Thoracic aorta (tissue), 2 donors: ENCODE measurements at regions not wholly inside any gene's neighbourhood (a gene's known extent, or its start where the extent isn't known, plus 50 kb on each side); places are given as distances from the start of the nearest gene placed in this dataset.

Experiments
- ATAC-seq: fragments of 150-250 bp; one replicate; pipeline ENCODE4 v1.8.0; 2017; ENCODE audit warnings: low read depth; ENCODE audit not compliant: insufficient number of reproducible peaks, low FRiP score
- DNase-seq: peaks from one replicate; pipeline ENCODE4 v3.0.0-alpha.2; 2020; ENCODE audit warnings: low spot score
- H3K27ac ChIP-seq, 2 donors: fragments of 200-600 bp; sonication (generic); 1 replicate in 1 of 2; 2 replicates in 1 of 2; pipeline ENCODE4 v1.5.1; 2016; ENCODE audit warnings: mild to moderate bottlenecking in 2 of 2, moderate library complexity in 2 of 2
- H3K27me3 ChIP-seq: fragments of 200-600 bp; sonication (generic); replicated peaks from 2 replicates; pipeline ENCODE4 v1.6.0; 2016; ENCODE audit warnings: mild to moderate bottlenecking; ENCODE audit not compliant: insufficient read depth
- H3K36me3 ChIP-seq: fragments of 200-600 bp; sonication (generic); one replicate; pipeline ENCODE4 v1.5.1; 2016
- H3K4me1 ChIP-seq, 2 donors: fragments of 200-600 bp; sonication (generic); 1 replicate in 1 of 2; 2 replicates in 1 of 2; pipeline versions ENCODE4 v1.5.1 to v1.6.0; 2016; ENCODE audit warnings: low read depth in 2 of 2, mild to moderate bottlenecking in 1 of 2; ENCODE audit not compliant: control insufficient read depth in 1 of 2
- H3K4me3 ChIP-seq: fragments of 200-600 bp; sonication (generic); 2 replicates; pipeline ENCODE4 v1.5.1; 2016; ENCODE audit warnings: mild to moderate bottlenecking
- H3K9me3 ChIP-seq: fragments of 200-600 bp; sonication (generic); 2 replicates; pipeline ENCODE4 v1.5.1; 2016
- CTCF ChIP-seq: fragments of 200-600 bp; sonication (generic); IDR thresholded peaks from one replicate; pipeline ENCODE4 v1.5.1; 2019; ENCODE audit warnings: antibody characterized with exemption

DNA sequence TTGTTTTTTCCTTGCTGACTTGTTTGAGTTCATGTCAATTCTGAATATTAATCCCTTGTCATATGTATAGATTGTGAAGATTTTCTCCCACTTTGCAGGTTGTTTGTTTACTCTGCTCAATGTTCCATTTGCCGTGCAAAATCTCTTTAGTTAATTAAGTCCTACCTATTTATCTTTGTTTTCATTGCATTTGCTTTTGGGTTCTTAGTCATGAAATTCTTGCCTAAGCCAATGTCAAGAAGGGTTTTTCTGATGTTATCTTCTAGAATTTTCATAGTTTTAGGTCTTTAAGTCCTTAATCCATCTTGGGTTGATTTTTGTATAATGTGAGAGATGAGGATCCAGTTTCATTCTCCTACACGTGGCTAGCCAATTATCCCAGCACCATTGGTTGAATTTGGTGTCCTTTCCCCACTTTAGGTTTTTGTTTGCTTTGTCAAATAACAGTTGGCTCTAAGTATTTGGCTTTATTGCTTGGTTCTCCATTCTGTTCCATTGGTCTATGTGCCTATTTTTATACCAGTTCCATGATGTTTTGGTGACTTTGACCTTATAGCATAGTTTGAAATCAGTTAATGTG lies 163.1 kb upstream of the PGR start:
- DNase-seq (no peak), ATAC-seq (no peak)
- no peaks in the 10 kb centered on the region for H3K36me3 ChIP-seq
- H3K4me1 ChIP-seq: peaks cover 0 to 3% of the 10 kb centered on the region in 2 donors
- no peaks in the 10 kb centered on the region for H3K27me3 ChIP-seq
- no peak for TF ChIP-seq CTCF
- H3K27ac ChIP-seq: no peak overlapping the region
- peaks cover 8% of the 10 kb centered on the region for H3K9me3 ChIP-seq
- no peak overlapping the region for H3K4me3 ChIP-seq

DNA sequence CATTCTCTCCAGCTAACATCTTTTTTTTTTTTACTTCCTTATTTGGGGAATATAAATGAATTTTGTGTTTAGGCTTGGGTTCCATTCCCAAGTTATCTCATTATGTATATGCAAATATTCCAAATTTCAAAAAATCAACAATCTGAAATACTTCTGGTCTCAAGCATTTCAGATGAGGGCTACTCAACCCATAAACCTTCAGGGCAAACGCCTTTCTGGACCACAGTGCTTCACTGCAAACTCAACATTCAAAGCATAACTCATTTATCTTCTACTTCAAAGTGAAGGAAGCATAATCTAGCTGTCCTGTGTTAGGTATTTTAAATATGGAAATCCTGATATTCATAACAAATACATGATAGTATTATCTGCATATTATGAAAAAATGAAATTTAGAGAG lies 161.7 kb upstream of the PGR start:
- peaks cover 0 to 3% of the 10 kb centered on the region in 2 donors for H3K4me1 ChIP-seq
- H3K27me3 ChIP-seq: no peaks in the 10 kb centered on the region
- DNase-seq (no peak), ATAC-seq (no peak)
- H3K27ac ChIP-seq: no peak overlapping the region
- no peak for TF ChIP-seq CTCF
- no peaks in the 10 kb centered on the region for H3K36me3 ChIP-seq
- peaks cover 8% of the 10 kb centered on the region for H3K9me3 ChIP-seq
- H3K4me3 ChIP-seq: no peak overlapping the region

- no peaks in the 10 kb centered on the region for H3K36me3 ChIP-seq
- H3K27me3 ChIP-seq: no peaks in the 10 kb centered on the region
- H3K4me1 ChIP-seq: peaks cover 0 to 1% of the 10 kb centered on the region in 2 donors
- no peak for TF ChIP-seq CTCF
- ATAC-seq (no peak), DNase-seq (no peak)
- H3K27ac ChIP-seq: no peak overlapping the region
- H3K9me3 ChIP-seq: peaks cover 8% of the 10 kb centered on the region
- no peak overlapping the region for H3K4me3 ChIP-seq
These were observed 158.8 kb upstream of the PGR start for GRCh38 chr11:101288392-101288791.

- Histone ChIP-seq H3K4me1 (no peaks in the 10 kb centered on the region), H3K27ac (no peak overlapping the region), H3K4me3 (no peak overlapping the region), H3K9me3 (no peaks in the 10 kb centered on the region), H3K27me3 (no peaks in the 10 kb centered on the region), H3K36me3 (no peaks in the 10 kb centered on the region)
- ATAC-seq: no peak
- no peak for TF ChIP-seq CTCF
- DNase-seq: no peak
These were observed 150.1 kb upstream of the PGR start for GRCh38 chr11:101279728-101280127.

DNA sequence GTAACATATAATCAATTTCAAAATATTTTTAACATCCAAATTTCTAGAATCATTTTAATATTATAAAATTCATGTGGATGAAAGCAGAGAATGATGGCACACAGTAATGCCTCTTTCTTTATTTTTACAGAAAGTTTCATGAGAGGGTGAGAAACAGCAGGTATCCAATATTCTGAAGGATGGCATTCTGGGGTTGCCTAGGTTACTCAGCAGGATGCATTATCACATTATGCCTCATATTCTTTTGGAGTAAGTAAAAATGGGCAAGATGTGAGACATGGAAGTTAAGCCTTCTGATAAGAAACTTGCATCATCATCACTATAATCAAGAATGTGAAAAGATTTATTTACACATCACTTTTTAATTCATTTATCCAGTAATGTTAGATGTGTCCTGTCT lies 148.7 kb upstream of the PGR start:
- TF ChIP-seq CTCF: no peak

More for the DNA sequence above, 148.7 kb upstream of the PGR start:
- no peak for ATAC-seq
- no peaks in the 10 kb centered on the region for H3K9me3 ChIP-seq
- no peak overlapping the region for H3K27ac ChIP-seq
- no peak overlapping the region for H3K4me3 ChIP-seq
- H3K27me3 ChIP-seq: no peaks in the 10 kb centered on the region
- H3K4me1 ChIP-seq: no peaks in the 10 kb centered on the region
- H3K36me3 ChIP-seq: no peaks in the 10 kb centered on the region
- no peak for DNase-seq
